ENCODE measurements at regions not wholly inside any gene's neighbourhood (a gene's known extent, or its start where the extent isn't known, plus 50 kb on each side); places are given as distances from the start of the nearest gene placed in this dataset.

DNA sequence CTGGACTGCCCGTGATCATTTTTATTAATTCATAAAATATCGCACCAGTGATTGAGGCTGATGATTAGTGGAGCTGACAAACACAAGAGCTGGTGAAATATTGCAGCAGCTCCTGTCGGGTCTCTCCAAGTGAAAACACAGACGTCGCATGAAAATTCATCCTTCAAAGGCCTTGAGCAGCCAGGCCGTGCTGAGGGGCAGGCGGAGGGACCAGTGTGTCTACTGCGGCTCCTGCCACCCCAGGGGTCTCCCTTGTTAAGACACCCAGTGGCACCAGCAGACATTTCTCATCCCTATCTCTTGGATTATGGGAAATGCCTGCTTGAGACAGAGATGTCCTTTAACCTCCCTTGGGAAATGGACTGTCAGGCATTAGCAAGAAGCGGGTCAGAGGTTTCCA is 289.4 kb upstream of the TLE3 start:
- no peaks in the 10 kb centered on the region for H3K9me3 Mint-ChIP-seq
- no peak overlapping the region for H3K27ac Mint-ChIP-seq
- H3K4me1 Mint-ChIP-seq (ENCODE audit: low read depth): no peaks in the 10 kb centered on the region
- H3K27me3 Mint-ChIP-seq (ENCODE audit: low read depth): peaks cover 13% of the 10 kb centered on the region
- no peak for DNase-seq (ENCODE audit: low spot score)
- H3K4me3 Mint-ChIP-seq: no peak overlapping the region
- no peaks in the 10 kb centered on the region for H3K36me3 Mint-ChIP-seq (ENCODE audit: low read depth)

GRCh38 chr15:70385711-70386110 is 288.0 kb upstream of the TLE3 start:
- H3K4me3 Mint-ChIP-seq: no peak overlapping the region
- H3K27ac Mint-ChIP-seq: no peak overlapping the region
- H3K36me3 Mint-ChIP-seq (ENCODE audit: low read depth): no peaks in the 10 kb centered on the region
- no peak for DNase-seq (ENCODE audit: low spot score)
- no peaks in the 10 kb centered on the region for H3K4me1 Mint-ChIP-seq (ENCODE audit: low read depth)
- no peaks in the 10 kb centered on the region for H3K9me3 Mint-ChIP-seq
- H3K27me3 Mint-ChIP-seq (ENCODE audit: low read depth): peaks cover 8% of the 10 kb centered on the region

DNA sequence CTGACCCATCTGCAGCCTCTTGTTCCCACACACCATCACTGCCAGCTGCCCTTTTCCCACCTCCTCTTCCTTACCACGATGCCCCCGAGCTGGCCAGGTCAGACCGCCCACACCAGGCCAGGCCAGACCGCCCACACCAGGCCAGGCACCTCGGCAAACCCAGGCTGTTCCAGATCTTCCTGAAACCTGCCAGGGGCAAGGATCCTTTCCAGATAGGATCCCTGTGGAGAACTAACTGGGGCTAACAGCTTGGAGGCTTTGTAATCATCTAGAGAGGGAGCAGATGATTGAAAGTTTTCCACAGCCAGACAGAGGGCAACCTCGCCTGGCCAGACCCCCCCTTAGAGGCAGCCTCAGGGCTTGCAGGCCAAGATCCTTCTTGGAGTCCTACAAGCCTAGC is 287.3 kb upstream of the TLE3 start:
- H3K36me3 Mint-ChIP-seq (ENCODE audit: low read depth): no peaks in the 10 kb centered on the region
- no peaks in the 10 kb centered on the region for H3K4me1 Mint-ChIP-seq (ENCODE audit: low read depth)
- no peak overlapping the region for H3K4me3 Mint-ChIP-seq
- no peak for DNase-seq (ENCODE audit: low spot score)
- H3K9me3 Mint-ChIP-seq: no peaks in the 10 kb centered on the region
- H3K27me3 Mint-ChIP-seq (ENCODE audit: low read depth): peaks cover 5% of the 10 kb centered on the region
- H3K27ac Mint-ChIP-seq: no peak overlapping the region

- no peak for DNase-seq (ENCODE audit: low spot score)
- Mint-ChIP-seq H3K27me3 (ENCODE audit: low read depth) (peaks cover 1% of the 10 kb centered on the region), H3K27ac (no peak overlapping the region), H3K36me3 (ENCODE audit: low read depth) (no peaks in the 10 kb centered on the region), H3K9me3 (no peaks in the 10 kb centered on the region), H3K4me1 (ENCODE audit: low read depth) (no peaks in the 10 kb centered on the region), H3K4me3 (no peak overlapping the region)
Measured at GRCh38 chr15:70383856-70384255, 286.1 kb upstream of the TLE3 start.

- H3K4me1 Mint-ChIP-seq (ENCODE audit: low read depth): no peaks in the 10 kb centered on the region
- no peak overlapping the region for H3K27ac Mint-ChIP-seq
- no peaks in the 10 kb centered on the region for H3K36me3 Mint-ChIP-seq (ENCODE audit: low read depth)
- no peak for DNase-seq (ENCODE audit: low spot score)
- no peaks in the 10 kb centered on the region for H3K9me3 Mint-ChIP-seq
- H3K27me3 Mint-ChIP-seq (ENCODE audit: low read depth): no peaks in the 10 kb centered on the region
- H3K4me3 Mint-ChIP-seq: no peak overlapping the region
Measured at GRCh38 chr15:70382762-70383458, 285.2 kb upstream of the TLE3 start.

DNA sequence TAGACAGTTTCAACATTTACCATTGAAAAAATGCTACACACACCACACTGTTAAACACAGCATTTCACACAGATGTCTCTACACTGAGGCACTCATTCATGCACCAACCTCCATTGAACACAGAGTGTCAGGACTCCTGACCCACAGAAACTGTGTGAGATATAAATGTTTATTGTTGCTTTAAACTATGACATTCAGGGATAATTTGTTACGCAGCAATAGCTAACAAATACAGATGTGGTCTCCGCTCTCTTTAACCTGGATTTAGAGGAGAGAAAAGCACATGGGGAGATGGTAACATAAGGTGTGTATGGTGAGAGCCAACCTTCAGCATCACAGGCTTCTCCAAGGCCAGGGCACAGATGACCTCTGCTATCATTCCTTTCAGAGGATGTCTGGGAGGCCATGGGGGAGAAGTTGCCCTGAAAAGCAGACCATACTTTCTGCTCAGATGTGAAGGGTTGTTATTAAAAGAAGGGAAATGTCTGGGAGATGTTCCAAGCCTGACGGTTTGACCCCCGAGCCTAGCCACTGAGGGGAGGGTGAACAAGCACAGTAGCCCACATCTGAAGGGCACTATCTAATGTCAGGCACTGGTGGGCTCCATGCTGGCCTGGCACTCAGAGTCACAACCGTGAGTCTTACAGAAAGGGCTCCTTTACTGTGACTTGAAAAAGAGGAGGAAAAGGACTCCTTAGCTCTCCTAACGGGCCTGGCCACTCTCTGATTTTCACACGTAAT is 284.5 kb upstream of the TLE3 start:
- DNase-seq (ENCODE audit: low spot score): no peak
- Mint-ChIP-seq H3K4me1 (ENCODE audit: low read depth) (no peaks in the 10 kb centered on the region), H3K36me3 (ENCODE audit: low read depth) (no peaks in the 10 kb centered on the region), H3K27ac (no peak overlapping the region), H3K27me3 (ENCODE audit: low read depth) (peaks cover 3% of the 10 kb centered on the region), H3K9me3 (no peaks in the 10 kb centered on the region), H3K4me3 (no peak overlapping the region)

DNA sequence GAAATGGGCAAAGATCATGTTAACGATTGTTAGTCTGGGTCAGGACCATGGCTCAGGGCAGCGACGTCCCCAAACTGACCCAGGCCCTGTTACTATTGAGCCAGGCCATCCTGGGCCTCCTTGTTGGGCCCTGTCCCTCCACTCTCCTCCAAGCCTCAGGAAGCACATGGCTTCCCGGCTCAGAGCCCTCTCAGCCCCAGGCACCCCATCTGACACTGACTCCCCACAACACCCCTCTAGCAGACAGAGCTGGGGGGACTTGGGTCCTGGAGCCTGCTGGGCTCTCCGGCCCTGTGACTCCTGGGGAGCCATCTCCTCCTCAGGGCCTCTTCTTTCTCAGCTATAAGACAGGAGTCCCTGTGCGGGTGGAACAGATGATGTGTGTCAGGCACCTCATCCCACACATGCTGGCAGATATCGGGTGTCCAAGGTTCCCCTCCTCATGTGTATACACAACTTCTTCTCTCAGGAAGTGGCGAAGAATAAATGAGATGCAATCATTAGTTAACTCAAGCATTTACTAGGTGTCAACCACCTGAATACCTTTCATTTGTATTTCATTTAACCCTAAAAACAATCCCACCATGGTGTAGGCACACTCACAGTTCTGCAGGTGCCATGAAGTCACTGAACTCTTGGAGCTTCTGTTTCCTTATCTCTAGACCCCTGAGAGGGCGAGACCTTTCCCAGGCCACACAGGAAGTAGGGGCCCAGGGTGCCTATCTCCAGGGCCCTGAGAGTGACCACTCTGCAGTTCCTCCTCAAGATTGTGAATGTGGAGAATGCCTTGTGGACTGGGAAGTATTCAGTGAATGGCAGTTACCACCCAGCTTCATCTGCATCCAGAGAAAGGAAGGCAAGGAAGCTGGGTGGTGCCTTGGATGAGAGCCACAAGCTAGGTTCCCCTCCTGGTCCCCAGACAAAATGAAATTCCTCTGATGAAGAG is 282.5 kb upstream of the TLE3 start:
- H3K4me1 Mint-ChIP-seq (ENCODE audit: low read depth): no peaks in the 10 kb centered on the region
- H3K36me3 Mint-ChIP-seq (ENCODE audit: low read depth): no peaks in the 10 kb centered on the region
- H3K27me3 Mint-ChIP-seq (ENCODE audit: low read depth): peaks cover 12% of the 10 kb centered on the region
- H3K4me3 Mint-ChIP-seq: no peak overlapping the region
- DNase-seq (ENCODE audit: low spot score): no peak
- H3K9me3 Mint-ChIP-seq: no peaks in the 10 kb centered on the region
- H3K27ac Mint-ChIP-seq: no peak overlapping the region

GRCh38 chr15:70379134-70379533 is 281.4 kb upstream of the TLE3 start:
- H3K9me3 Mint-ChIP-seq: no peaks in the 10 kb centered on the region
- DNase-seq (ENCODE audit: low spot score): no peak
- no peaks in the 10 kb centered on the region for H3K4me1 Mint-ChIP-seq (ENCODE audit: low read depth)
- H3K27ac Mint-ChIP-seq: no peak overlapping the region
- no peaks in the 10 kb centered on the region for H3K36me3 Mint-ChIP-seq (ENCODE audit: low read depth)
- H3K4me3 Mint-ChIP-seq: no peak overlapping the region
- H3K27me3 Mint-ChIP-seq (ENCODE audit: low read depth): peaks cover 13% of the 10 kb centered on the region

- Mint-ChIP-seq H3K27me3 (ENCODE audit: low read depth) (peaks cover 16% of the 10 kb centered on the region), H3K4me1 (ENCODE audit: low read depth) (no peaks in the 10 kb centered on the region), H3K9me3 (no peaks in the 10 kb centered on the region), H3K4me3 (no peak overlapping the region), H3K27ac (no peak overlapping the region), H3K36me3 (ENCODE audit: low read depth) (no peaks in the 10 kb centered on the region)
- no peak for DNase-seq (ENCODE audit: low spot score)
Measured at GRCh38 chr15:70378126-70379031, 280.7 kb upstream of the TLE3 start.

- Mint-ChIP-seq H3K27me3 (ENCODE audit: low read depth) (peaks cover 16% of the 10 kb centered on the region), H3K36me3 (ENCODE audit: low read depth) (no peaks in the 10 kb centered on the region), H3K27ac (no peak overlapping the region), H3K9me3 (no peaks in the 10 kb centered on the region), H3K4me3 (no peak overlapping the region), H3K4me1 (ENCODE audit: low read depth) (no peaks in the 10 kb centered on the region)
- DNase-seq (ENCODE audit: low spot score): no peak
Measured at GRCh38 chr15:70376929-70377691, 279.4 kb upstream of the TLE3 start.

- H3K27ac Mint-ChIP-seq: no peak overlapping the region
- H3K27me3 Mint-ChIP-seq (ENCODE audit: low read depth): peaks cover 22% of the 10 kb centered on the region
- no peak overlapping the region for H3K4me3 Mint-ChIP-seq
- no peaks in the 10 kb centered on the region for H3K9me3 Mint-ChIP-seq
- no peaks in the 10 kb centered on the region for H3K36me3 Mint-ChIP-seq (ENCODE audit: low read depth)
- no peak for DNase-seq (ENCODE audit: low spot score)
- H3K4me1 Mint-ChIP-seq (ENCODE audit: low read depth): no peaks in the 10 kb centered on the region
Measured at GRCh38 chr15:70376031-70376928, 278.6 kb upstream of the TLE3 start.

GRCh38 chr15:70375586-70375985 is 277.9 kb upstream of the TLE3 start:
- H3K27me3 Mint-ChIP-seq (ENCODE audit: low read depth): peaks cover 29% of the 10 kb centered on the region
- H3K36me3 Mint-ChIP-seq (ENCODE audit: low read depth): no peaks in the 10 kb centered on the region
- H3K4me3 Mint-ChIP-seq: no peak overlapping the region
- no peaks in the 10 kb centered on the region for H3K9me3 Mint-ChIP-seq
- no peaks in the 10 kb centered on the region for H3K4me1 Mint-ChIP-seq (ENCODE audit: low read depth)
- no peak overlapping the region for H3K27ac Mint-ChIP-seq
- no peak for DNase-seq (ENCODE audit: low spot score)
